CD14-positive monocyte (primary cell): ENCODE measurements at regions not wholly inside any gene's neighbourhood (a gene's known extent, or its start where the extent isn't known, plus 50 kb on each side); places are given as distances from the start of the nearest gene placed in this dataset.

Experiments used
- DNase-seq, 3 donors: peaks; one replicate each; pipeline ENCODE4 v3.0.0-alpha.2; 2011 to 2022
- H2AFZ ChIP-seq: 2 replicates; pipeline ENCODE4 v1.6.0; 2012; ENCODE audit warnings: mild to moderate bottlenecking, low read depth, low read length, inconsistent platforms; ENCODE audit not compliant: insufficient read depth, poor library complexity, severe bottlenecking
- H3K27ac ChIP-seq, 2 donors: 1 replicate in 1 of 2; 2 replicates in 1 of 2; pipeline ENCODE4 v1.5.1; 2012 to 2013; ENCODE audit warnings: low read length in 2 of 2, control low read depth in 1 of 2, inconsistent platforms in 1 of 2, low read depth in 1 of 2, mild to moderate bottlenecking in 1 of 2
- H3K27me3 ChIP-seq, 2 donors: one replicate each; pipeline versions ENCODE4 v1.6.0 to v1.6.1; 2011 to 2013; ENCODE audit warnings: low read length in 2 of 2; ENCODE audit not compliant: control insufficient read depth in 2 of 2, insufficient read depth in 2 of 2
- H3K36me3 ChIP-seq, 2 donors: replicated peaks in 1 of 2; 1 replicate in 1 of 2; 2 replicates in 1 of 2; pipeline versions ENCODE4 v1.5.1 to v1.6.1; 2012 to 2013; ENCODE audit warnings: low read length in 2 of 2, control low read depth in 1 of 2, inconsistent platforms in 1 of 2, mild to moderate bottlenecking in 1 of 2; ENCODE audit not compliant: insufficient read depth in 2 of 2, control insufficient read depth in 1 of 2
- H3K4me1 ChIP-seq, 2 donors: 1 replicate in 1 of 2; 2 replicates in 1 of 2; pipeline versions ENCODE4 v1.5.1 to v1.6.1; 2012 to 2013; ENCODE audit warnings: low read length in 2 of 2, control low read depth in 1 of 2, inconsistent platforms in 1 of 2, mild to moderate bottlenecking in 1 of 2, moderate library complexity in 1 of 2; ENCODE audit not compliant: insufficient read depth in 2 of 2, control insufficient read depth in 1 of 2
- H3K4me2 ChIP-seq: replicated peaks from 2 replicates; pipeline ENCODE3; 2012; ENCODE audit warnings: low read length, moderate library complexity, mild to moderate bottlenecking; ENCODE audit not compliant: poor library complexity, severe bottlenecking; ENCODE audit errors: extremely low read depth
- H3K4me3 ChIP-seq, 3 experiments: fragments of 200-600 bp in 1 of 3; sonication (generic) in 1 of 3; replicated peaks in 1 of 3; 1 replicate in 2 of 3; 2 replicates in 1 of 3; pipeline ENCODE4 v1.5.1; 2011 to 2013; ENCODE audit warnings: low read length in 3 of 3, mild to moderate bottlenecking in 3 of 3, control low read depth in 2 of 3, low read depth in 2 of 3, inconsistent platforms in 1 of 3, moderate library complexity in 1 of 3
- H3K79me2 ChIP-seq: 2 replicates; pipeline ENCODE4 v1.6.0; 2012; ENCODE audit warnings: mild to moderate bottlenecking, control low read depth, inconsistent platforms, low read length, moderate library complexity; ENCODE audit not compliant: insufficient read depth
- H3K9ac ChIP-seq: 2 replicates; pipeline ENCODE4 v1.6.0; 2017; ENCODE audit warnings: low read length, mild to moderate bottlenecking; ENCODE audit not compliant: insufficient read depth, poor library complexity, severe bottlenecking
- H3K9me3 ChIP-seq, 2 donors: replicated peaks in 1 of 2; 1 replicate in 1 of 2; 2 replicates in 1 of 2; pipeline versions ENCODE4 v1.5.1 to v1.6.1; 2012 to 2013; ENCODE audit warnings: low read length in 2 of 2, control low read depth in 1 of 2; ENCODE audit not compliant: control insufficient read depth in 1 of 2, insufficient read depth in 1 of 2
- H4K20me1 ChIP-seq: 2 replicates; pipeline ENCODE4 v1.6.0; 2012; ENCODE audit warnings: mild to moderate bottlenecking, low read length, control low read depth, moderate library complexity; ENCODE audit not compliant: insufficient read depth
- H3K27ac Mint-ChIP-seq, 7 donors: one replicate each; pipeline ENCODE4 v1.8.0; 2020; ENCODE audit warnings: mild to moderate bottlenecking in 7 of 7, mixed read lengths in 7 of 7, moderate library complexity in 6 of 7, inconsistent platforms in 2 of 7
- H3K27me3 Mint-ChIP-seq, 3 donors: one replicate each; pipeline ENCODE4 v1.8.0; 2021 to 2022; ENCODE audit warnings: low read depth in 3 of 3, mild to moderate bottlenecking in 3 of 3, mixed read lengths in 3 of 3, moderate library complexity in 3 of 3, inconsistent platforms in 1 of 3
- H3K36me3 Mint-ChIP-seq, 2 donors: one replicate each; pipeline ENCODE4 v1.8.0; 2020; ENCODE audit warnings: mixed read lengths in 2 of 2, inconsistent platforms in 1 of 2, mild to moderate bottlenecking in 1 of 2
- H3K4me1 Mint-ChIP-seq: one replicate; pipeline ENCODE4 v1.8.0; 2020; ENCODE audit warnings: mild to moderate bottlenecking, mixed read lengths
- H3K4me3 Mint-ChIP-seq, 2 donors: one replicate each; pipeline ENCODE4 v1.8.0; 2020; ENCODE audit warnings: mild to moderate bottlenecking in 2 of 2, mixed read lengths in 2 of 2, moderate library complexity in 1 of 2
- H3K9me3 Mint-ChIP-seq, 7 donors: one replicate each; pipeline ENCODE4 v1.8.0; 2020 to 2022; ENCODE audit warnings: mixed read lengths in 7 of 7, mild to moderate bottlenecking in 6 of 7, moderate library complexity in 6 of 7, inconsistent platforms in 2 of 7
- WGBS: methylation state at CpG from one replicate; pipeline ENCODE4 v1.1.5; 2013; ENCODE audit warnings: missing lambda C conversion rate; ENCODE audit not compliant: insufficient coverage; 5-methylcytosine and 5-hydroxymethylcytosine counted together
- intact Hi-C, 2 donors: fragments of 100-400 bp; cut with micrococcal nuclease; formaldehyde crosslinking; loops; one replicate each; pipeline versions ENCODE4 v1.15.0 to v1.15.1; 2023
- TF ChIP-seq, protein P1 (sequence below): fragments of 200-600 bp; IDR thresholded peaks from one replicate; pipeline ENCODE4 v1.8.0; 2022; ENCODE audit warnings: antibody characterized with exemption, mild to moderate bottlenecking

DNA sequence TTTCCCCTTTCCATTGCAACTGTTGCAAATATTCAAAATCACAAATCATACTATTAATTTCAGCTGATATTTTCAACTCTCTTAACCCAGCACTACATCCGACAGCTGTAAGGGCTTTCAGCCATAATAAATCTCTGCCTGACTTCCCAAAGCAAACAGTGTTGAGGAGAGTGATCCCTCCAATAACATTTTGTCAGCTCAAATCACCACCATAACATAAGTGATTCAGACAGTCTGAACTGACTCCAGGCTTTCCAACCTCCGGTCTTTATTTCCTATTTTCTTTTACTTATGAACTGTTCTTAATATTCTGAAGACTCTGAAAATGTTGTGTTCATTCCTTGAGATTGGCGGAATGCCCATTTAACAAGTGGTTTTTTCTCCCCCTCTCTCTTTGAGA, 1085.9 kb downstream of the GATA3 start:
- no peaks in the 10 kb centered on the region for H3K4me1 ChIP-seq
- Mint-ChIP-seq H3K27ac (no peak overlapping the region), H3K36me3 (no peaks in the 10 kb centered on the region), H3K27me3 (no peaks in the 10 kb centered on the region), H3K9me3 (peaks cover 0 to 2% (median 0%) of the 10 kb centered on the region in 7 donors), H3K4me3 (no peak overlapping the region), H3K4me1 (no peaks in the 10 kb centered on the region)
- WGBS: no CpG with 5 or more reads among the region's 3 CpGs
- no peaks in the 10 kb centered on the region for H3K9me3 ChIP-seq
- H3K36me3 ChIP-seq: no peaks in the 10 kb centered on the region
- no peak overlapping the region for H3K4me2 ChIP-seq
- H4K20me1 ChIP-seq: no peaks in the 10 kb centered on the region
- no peak overlapping the region for H2AFZ ChIP-seq
- intact Hi-C loops: no loop called here
- H3K4me3 ChIP-seq: no peak overlapping the region
- no peaks in the 10 kb centered on the region for H3K27me3 ChIP-seq
- no peak overlapping the region for H3K27ac ChIP-seq
- TF ChIP-seq, protein P1, sequence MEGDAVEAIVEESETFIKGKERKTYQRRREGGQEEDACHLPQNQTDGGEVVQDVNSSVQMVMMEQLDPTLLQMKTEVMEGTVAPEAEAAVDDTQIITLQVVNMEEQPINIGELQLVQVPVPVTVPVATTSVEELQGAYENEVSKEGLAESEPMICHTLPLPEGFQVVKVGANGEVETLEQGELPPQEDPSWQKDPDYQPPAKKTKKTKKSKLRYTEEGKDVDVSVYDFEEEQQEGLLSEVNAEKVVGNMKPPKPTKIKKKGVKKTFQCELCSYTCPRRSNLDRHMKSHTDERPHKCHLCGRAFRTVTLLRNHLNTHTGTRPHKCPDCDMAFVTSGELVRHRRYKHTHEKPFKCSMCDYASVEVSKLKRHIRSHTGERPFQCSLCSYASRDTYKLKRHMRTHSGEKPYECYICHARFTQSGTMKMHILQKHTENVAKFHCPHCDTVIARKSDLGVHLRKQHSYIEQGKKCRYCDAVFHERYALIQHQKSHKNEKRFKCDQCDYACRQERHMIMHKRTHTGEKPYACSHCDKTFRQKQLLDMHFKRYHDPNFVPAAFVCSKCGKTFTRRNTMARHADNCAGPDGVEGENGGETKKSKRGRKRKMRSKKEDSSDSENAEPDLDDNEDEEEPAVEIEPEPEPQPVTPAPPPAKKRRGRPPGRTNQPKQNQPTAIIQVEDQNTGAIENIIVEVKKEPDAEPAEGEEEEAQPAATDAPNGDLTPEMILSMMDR: no peak
- H3K79me2 ChIP-seq: no peaks in the 10 kb centered on the region
- no peak overlapping the region for H3K9ac ChIP-seq
- no peak for DNase-seq

DNA sequence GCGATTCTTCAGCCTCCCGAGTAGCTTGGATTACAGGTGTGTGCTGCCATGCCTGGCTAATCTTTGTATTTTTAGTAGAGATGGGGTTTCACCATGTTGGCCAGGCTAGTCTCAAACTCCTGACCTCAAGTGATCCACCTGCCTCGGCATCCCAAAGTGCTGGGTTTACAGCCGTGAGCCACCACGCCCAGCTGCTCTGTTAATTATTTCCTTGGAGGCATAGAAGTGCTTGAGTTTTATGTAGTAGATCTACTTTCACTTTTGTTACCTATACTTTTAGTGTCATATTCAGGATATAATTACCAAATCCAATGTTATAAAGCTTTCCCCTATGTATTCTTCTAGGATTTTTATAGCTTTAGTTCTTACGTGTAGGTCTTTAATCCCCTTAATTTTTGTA, 1093.0 kb downstream of the GATA3 start:
- Mint-ChIP-seq H3K27me3 (no peaks in the 10 kb centered on the region), H3K36me3 (no peaks in the 10 kb centered on the region), H3K9me3 (peaks cover 0 to 4% (median 1%) of the 10 kb centered on the region in 7 donors), H3K4me1 (no peaks in the 10 kb centered on the region), H3K4me3 (no peak overlapping the region), H3K27ac (no peak overlapping the region)
- WGBS: 100% methylated on average over 2 of the region's 6 CpGs
- no peak overlapping the region for H3K4me3 ChIP-seq
- no peaks in the 10 kb centered on the region for H3K4me1 ChIP-seq
- intact Hi-C loops: no loop called here
- TF ChIP-seq, protein P1: no peak
- no peaks in the 10 kb centered on the region for H3K9me3 ChIP-seq
- no peak overlapping the region for H3K4me2 ChIP-seq
- H3K9ac ChIP-seq: no peak overlapping the region
- no peaks in the 10 kb centered on the region for H3K79me2 ChIP-seq
- no peaks in the 10 kb centered on the region for H4K20me1 ChIP-seq
- no peaks in the 10 kb centered on the region for H3K36me3 ChIP-seq
- DNase-seq: no peak
- H3K27me3 ChIP-seq: no peaks in the 10 kb centered on the region
- no peak overlapping the region for H2AFZ ChIP-seq
- H3K27ac ChIP-seq: no peak overlapping the region
